Activated naive CD8-positive, alpha-beta T cell (primary cell): ENCODE measurements at regions not wholly inside any gene's neighbourhood (a gene's known extent, or its start where the extent isn't known, plus 50 kb on each side); places are given as distances from the start of the nearest gene placed in this dataset.

ENCODE experiments used
- H3K27ac Mint-ChIP-seq: one replicate; pipeline ENCODE4 v1.8.0; 2021; ENCODE audit warnings: mixed read lengths
- H3K27me3 Mint-ChIP-seq: one replicate; pipeline ENCODE4 v1.8.0; 2021; ENCODE audit warnings: mixed read lengths
- H3K36me3 Mint-ChIP-seq: one replicate; pipeline ENCODE4 v1.8.0; 2021; ENCODE audit warnings: mixed read lengths
- H3K4me1 Mint-ChIP-seq: one replicate; pipeline ENCODE4 v1.8.0; 2021; ENCODE audit warnings: low read depth, mixed read lengths
- H3K4me3 Mint-ChIP-seq: one replicate; pipeline ENCODE4 v1.8.0; 2021; ENCODE audit warnings: mild to moderate bottlenecking, mixed read lengths
- H3K9me3 Mint-ChIP-seq: one replicate; pipeline ENCODE4 v1.8.0; 2021; ENCODE audit warnings: low read depth, mixed read lengths

DNA sequence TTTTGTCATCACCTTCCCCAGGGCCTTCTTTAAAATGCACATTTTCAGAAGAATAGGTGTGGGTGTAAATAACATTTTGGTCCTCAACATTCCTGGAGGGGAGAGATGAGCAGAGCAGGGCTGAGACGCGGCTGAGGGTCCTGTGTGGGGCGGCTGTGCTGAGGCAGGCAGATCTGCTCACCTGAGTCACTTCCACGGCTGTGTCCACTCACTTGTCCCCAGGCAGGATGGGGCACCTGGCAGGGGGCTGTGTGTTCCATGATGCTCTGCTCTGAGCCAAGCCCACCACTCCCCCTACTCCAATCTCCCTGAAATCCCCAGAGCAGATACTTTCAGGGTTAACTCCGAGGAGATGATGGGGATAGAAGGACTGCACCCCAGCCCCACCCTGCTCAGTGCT is 93.8 kb downstream of the GLRX3 start:
- H3K27ac Mint-ChIP-seq = no peak overlapping the region
- no peaks in the 10 kb centered on the region for H3K27me3 Mint-ChIP-seq
- no peaks in the 10 kb centered on the region for H3K4me1 Mint-ChIP-seq
- peaks cover 18% of the 10 kb centered on the region for H3K36me3 Mint-ChIP-seq
- H3K9me3 Mint-ChIP-seq = peaks cover 9% of the 10 kb centered on the region
- H3K4me3 Mint-ChIP-seq = no peak overlapping the region

DNA sequence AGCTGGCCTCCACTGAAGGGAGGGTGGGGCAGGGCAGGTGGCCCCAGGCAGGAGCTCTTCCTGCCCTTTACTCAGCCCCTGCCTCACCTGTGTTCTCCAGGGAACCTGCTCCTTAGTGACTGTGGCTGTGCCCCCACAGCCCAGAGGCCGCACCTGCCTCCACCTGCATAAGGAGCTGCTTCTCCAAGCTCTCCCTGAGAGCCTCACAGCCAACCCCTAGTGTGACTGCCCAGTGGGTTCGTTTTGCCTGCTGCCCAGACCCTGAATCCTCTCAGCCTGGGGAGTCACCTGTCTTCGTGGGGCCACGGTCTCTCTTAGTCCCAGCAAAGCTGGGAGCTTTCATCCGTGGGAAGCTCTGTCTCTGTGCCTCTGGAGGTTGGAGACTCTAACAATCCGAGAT is 94.4 kb downstream of the GLRX3 start:
- H3K27me3 Mint-ChIP-seq = no peaks in the 10 kb centered on the region
- H3K4me3 Mint-ChIP-seq = no peak overlapping the region
- H3K27ac Mint-ChIP-seq = no peak overlapping the region
- H3K9me3 Mint-ChIP-seq = peaks cover 9% of the 10 kb centered on the region
- peaks cover 21% of the 10 kb centered on the region for H3K36me3 Mint-ChIP-seq
- no peaks in the 10 kb centered on the region for H3K4me1 Mint-ChIP-seq

DNA sequence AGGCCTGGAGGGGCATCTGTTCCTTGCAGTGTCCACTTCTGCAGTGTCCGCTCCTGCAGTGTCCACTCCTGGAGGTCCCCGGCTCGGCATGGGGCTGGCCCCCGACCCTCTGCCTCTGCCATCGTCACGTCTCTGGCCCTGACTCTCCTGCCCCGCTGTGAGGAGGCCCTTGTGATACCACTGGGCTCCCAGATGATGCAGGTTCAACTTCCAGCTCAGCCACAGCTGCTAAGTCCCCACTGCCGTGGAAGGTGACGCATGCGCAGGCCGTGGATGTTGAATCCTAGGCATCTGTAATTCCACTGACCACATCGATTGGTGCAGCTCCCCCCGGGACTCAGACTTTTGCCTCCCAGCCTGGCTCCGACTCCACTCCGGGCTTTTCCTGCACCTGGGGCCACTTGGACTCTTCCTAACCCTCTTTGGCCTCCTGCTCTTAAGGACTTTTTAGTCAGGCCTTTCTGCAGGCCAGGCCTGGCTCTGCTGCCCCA is 95.1 kb downstream of the GLRX3 start:
- Mint-ChIP-seq H3K4me1 (no peaks in the 10 kb centered on the region), H3K27ac (no peak overlapping the region), H3K27me3 (no peaks in the 10 kb centered on the region), H3K4me3 (no peak overlapping the region), H3K9me3 (peaks cover 9% of the 10 kb centered on the region), H3K36me3 (peaks cover 17% of the 10 kb centered on the region)

DNA sequence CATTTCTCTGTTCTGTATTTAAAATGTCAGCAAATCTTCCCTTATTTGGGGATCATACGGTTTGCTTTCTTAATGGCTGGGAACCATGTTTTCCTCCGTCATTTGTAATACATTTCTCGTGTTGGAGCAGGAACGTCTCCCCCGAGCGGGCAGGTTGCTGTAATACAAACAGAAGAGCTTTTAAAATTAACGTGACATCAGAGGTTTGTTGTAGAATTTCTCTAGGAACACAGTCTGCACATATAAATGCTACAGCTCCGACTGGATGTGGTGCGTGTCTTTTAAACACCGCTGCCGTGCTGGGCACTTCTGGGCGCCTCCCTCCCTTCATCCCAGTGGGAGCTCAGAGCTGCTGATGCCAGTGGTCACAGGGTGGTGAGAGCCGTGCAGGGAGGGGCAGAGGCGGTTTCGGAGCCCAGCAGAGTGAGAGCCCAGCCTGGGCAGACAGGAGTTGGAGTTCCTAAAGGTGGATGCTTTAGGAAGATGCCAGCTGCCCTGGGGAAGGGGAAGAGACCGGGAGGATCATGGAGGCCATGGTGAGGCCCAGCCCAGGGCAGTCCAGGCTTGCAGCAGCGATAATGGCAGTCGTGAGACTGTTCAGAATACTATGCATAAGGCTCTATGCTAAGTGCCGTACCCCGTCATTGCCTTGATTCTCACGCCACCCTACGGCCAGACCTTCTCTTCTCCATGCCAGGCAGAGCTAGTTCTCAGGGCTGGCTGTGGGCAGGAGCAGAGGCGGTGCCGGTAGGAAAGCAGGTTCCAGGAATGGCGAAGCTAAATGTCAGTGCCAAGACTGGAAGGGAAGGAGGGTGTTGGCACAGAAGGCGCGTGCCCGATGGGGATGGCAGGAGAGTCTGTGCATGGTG is 96.2 kb downstream of the GLRX3 start:
- no peaks in the 10 kb centered on the region for H3K4me1 Mint-ChIP-seq
- H3K9me3 Mint-ChIP-seq = peaks cover 5% of the 10 kb centered on the region
- no peak overlapping the region for H3K4me3 Mint-ChIP-seq
- H3K27me3 Mint-ChIP-seq = no peaks in the 10 kb centered on the region
- H3K27ac Mint-ChIP-seq = no peak overlapping the region
- peaks cover 12% of the 10 kb centered on the region for H3K36me3 Mint-ChIP-seq

DNA sequence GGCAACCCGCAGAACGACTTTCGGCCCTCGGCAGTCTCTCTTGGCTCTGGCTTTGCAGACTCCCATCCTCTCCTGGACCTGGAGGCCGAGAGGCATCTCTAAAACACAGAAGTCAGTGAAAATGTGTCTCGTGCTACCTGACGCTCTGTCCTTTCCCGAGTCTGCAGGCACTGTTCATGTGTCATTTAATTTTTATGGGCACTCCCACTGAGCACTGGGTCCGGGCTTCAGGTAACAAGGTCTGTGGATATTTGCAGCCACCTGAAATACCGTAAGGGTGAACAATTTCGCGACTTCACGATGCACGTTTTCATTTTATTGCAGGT is 96.8 kb downstream of the GLRX3 start:
- Mint-ChIP-seq H3K4me1 (no peaks in the 10 kb centered on the region), H3K36me3 (peaks cover 8% of the 10 kb centered on the region), H3K9me3 (peaks cover 4% of the 10 kb centered on the region), H3K27me3 (no peaks in the 10 kb centered on the region), H3K27ac (no peak overlapping the region), H3K4me3 (no peak overlapping the region)

DNA sequence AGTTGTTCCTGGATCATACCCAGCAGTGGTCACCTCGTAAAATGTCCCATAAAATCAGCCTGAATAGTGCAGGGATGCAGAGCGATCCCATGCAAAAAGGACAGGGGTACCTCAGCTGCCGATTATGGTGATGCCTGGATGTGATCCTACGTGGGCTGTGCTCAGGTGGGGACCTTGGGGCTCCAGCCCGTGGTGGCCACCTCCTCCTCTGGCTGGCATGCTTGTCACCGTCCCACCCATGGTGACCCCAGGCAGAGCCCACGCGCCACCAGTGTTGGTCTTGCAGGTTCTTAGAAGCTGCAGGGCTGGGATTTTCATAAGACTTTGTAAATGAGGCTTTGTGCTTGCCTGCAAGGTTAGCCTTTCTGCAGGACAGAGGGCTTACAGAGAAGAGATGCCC is 97.2 kb downstream of the GLRX3 start:
- Mint-ChIP-seq H3K9me3 (peaks cover 2% of the 10 kb centered on the region), H3K36me3 (peaks cover 4% of the 10 kb centered on the region), H3K27ac (no peak overlapping the region), H3K27me3 (no peaks in the 10 kb centered on the region), H3K4me1 (no peaks in the 10 kb centered on the region), H3K4me3 (no peak overlapping the region)

DNA sequence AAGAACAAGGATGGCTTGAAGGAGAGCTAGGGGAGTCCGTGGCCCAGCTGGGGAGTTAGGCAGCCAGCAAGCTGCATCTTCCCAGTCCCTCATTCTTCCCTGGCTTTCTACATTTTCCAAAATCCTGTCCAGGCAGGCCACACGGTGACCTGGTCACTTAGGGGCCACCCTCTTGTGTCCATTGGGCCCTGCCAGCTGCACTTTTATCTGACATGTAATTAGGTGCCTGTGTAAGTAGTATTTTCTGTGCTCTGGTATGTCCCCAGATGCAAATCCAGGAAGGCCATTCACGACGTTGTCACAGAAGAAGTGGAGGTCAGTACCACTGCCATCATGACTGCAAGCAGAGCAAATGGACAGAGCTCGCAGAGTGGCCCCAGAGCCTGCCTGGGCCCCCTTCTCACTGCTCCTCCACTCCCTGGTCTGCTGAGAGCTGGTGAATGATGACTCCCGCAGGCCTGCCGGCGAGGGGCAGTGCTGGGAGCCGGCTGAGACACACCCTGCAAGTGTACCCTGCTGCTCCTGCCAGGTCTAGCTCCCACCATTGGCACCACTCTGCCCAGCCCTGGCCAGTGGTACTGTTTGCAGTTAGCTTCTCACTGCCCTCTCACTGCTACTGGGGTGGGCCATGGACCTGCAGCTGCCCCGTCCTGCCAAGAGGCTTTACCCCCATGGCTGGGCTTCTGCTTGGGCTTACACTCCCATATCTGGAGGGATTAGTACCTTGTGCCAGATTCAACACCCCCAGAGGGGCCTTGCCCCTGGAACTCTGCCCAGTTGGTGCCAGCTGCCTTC is 98.2 kb downstream of the GLRX3 start:
- peaks cover 3% of the 10 kb centered on the region for H3K36me3 Mint-ChIP-seq
- H3K9me3 Mint-ChIP-seq = no peaks in the 10 kb centered on the region
- H3K27me3 Mint-ChIP-seq = no peaks in the 10 kb centered on the region
- H3K27ac Mint-ChIP-seq = no peak overlapping the region
- no peak overlapping the region for H3K4me3 Mint-ChIP-seq
- H3K4me1 Mint-ChIP-seq = no peaks in the 10 kb centered on the region

DNA sequence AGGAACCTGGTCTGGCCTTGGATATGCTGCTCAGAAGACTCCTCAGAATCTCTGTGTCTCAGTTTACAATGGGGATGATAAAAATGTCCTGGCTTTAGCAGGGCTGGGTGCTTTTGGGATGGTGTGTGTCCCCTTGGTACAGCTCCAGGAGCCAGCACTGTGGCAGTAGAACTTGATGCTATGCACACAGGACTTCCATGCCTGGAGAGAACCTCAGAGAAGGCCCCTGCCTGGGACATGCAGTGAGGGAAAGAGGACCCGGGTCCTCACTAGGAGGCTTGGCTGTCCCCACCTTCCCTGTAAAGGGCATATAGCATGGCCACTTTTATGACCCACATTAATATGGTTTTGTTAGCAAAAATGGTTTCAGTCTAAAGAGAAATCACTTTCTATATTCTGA is 100.5 kb downstream of the GLRX3 start:
- peaks cover 3% of the 10 kb centered on the region for H3K9me3 Mint-ChIP-seq
- H3K36me3 Mint-ChIP-seq = peaks cover 6% of the 10 kb centered on the region
- no peak overlapping the region for H3K4me3 Mint-ChIP-seq
- H3K27ac Mint-ChIP-seq = no peak overlapping the region
- H3K4me1 Mint-ChIP-seq = no peaks in the 10 kb centered on the region
- peaks cover 5% of the 10 kb centered on the region for H3K27me3 Mint-ChIP-seq

DNA sequence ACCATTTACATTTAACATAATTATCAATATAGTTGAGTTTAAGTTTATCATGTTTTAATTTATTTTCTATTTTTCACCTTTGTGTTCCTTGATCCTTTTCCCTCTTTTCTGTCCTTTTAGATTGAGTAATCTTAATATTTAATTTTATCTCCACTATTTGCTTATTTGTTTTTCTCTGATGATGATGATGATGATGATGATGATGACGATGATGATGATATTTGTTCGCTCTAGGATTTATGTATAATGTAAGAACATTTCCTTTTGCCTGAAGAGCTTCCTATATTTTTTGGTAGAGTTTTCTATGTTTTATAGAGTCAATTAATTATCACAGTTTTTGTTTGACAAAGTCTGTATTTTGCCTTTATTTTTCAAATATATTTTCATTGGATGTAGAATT is 104.2 kb downstream of the GLRX3 start:
- H3K27ac Mint-ChIP-seq = no peak overlapping the region

DNA sequence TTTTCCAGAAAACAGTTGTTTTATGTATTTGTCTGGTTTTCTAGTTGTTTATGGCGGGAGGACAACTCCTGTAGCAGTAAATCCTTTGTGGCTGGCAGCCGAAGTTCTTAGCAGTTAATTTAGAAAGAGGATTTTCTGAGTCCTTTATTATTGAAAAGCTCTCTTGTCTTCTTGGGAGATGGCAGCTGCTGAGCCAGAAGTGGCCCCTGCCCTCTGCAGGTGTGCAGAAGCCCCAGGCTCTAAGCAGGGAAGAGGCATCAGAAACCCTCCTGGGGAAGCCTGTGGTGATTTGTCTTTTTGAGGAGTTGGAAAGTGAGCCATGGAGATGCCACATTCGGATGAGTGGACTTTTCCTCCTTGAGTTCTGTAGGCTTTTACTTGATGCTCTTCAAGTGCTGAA is 106.3 kb downstream of the GLRX3 start:
- Mint-ChIP-seq H3K4me3 (peak overlapping the region; percentile 46), H3K9me3 (peaks cover 4% of the 10 kb centered on the region), H3K36me3 (peaks cover 10% of the 10 kb centered on the region), H3K4me1 (peaks cover 22% of the 10 kb centered on the region), H3K27me3 (peaks cover 16% of the 10 kb centered on the region), H3K27ac (no peak overlapping the region)

More for the DNA sequence above, 104.2 kb downstream of the GLRX3 start:
- Mint-ChIP-seq H3K27me3 (peaks cover 10% of the 10 kb centered on the region), H3K9me3 (peaks cover 4% of the 10 kb centered on the region), H3K4me3 (no peak overlapping the region), H3K36me3 (peaks cover 3% of the 10 kb centered on the region), H3K4me1 (peaks cover 22% of the 10 kb centered on the region)

DNA sequence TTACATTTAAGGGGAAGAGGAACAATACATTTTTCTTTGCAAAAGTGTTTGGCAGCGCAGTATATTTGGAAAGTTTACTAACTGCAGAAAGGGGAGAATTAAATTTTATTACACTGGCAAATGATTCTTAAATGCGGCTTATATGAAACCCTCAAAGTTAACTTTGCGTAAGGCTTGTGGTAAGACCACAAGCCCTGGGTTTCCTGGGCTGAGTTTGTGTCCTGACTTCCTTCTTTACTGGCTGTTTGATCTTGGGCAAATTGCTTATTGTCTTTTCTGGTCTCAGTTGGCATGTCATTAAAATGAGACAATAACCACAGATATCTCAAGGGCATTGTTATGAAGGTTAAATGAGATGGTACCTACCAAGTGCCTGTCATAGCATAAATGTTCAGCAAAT is 106.8 kb downstream of the GLRX3 start:
- Mint-ChIP-seq H3K4me3 (peak overlapping the region; percentile 46), H3K27me3 (peaks cover 16% of the 10 kb centered on the region), H3K27ac (no peak overlapping the region), H3K36me3 (peaks cover 10% of the 10 kb centered on the region), H3K4me1 (peaks cover 22% of the 10 kb centered on the region), H3K9me3 (peaks cover 4% of the 10 kb centered on the region)

DNA sequence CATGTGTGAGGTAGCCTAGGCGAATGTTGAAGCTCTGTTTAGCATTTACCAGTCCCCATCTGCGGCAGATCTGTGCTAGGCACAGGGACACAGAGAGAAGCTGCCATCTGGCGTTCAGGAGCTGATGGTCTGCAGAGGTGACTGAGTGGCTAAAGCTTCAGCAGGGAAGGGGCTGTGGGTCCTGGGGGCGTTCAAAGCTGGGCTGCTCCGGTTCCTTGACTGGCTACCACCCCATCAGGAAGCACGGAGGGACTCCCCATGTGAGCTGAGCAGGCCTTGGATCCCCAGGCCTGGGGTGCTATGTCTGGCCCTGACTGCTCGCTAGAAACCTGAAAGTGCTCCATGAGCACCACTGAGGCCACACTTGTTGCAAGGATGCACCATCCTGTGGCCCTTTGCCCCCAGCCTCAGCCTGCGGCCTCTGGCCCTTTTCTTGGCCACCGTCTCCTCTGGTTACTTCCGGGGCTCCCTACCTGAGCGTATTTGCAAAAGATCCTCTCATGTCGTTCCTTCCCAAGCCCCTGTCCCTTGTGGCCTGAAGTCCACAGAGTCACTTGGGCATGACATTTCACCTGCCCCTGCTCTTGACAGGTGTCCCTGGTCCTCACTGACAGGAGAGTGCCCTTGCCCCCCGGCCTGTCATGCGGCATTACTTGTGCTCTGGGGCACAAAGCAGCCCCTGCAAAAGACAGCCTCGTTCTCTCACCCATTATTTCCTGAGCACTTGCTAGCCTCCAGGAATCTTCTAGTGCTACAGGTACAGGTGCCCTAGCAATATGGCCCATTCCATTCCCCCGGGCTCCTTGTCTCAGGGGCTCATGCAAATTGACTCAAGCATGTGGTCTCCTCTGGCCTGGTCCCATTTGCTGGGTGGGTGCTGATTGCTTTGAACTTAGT is 108.1 kb downstream of the GLRX3 start:
- Mint-ChIP-seq H3K9me3 (peaks cover 4% of the 10 kb centered on the region), H3K4me1 (peaks cover 22% of the 10 kb centered on the region), H3K27ac (no peak overlapping the region), H3K36me3 (peaks cover 10% of the 10 kb centered on the region), H3K27me3 (peaks cover 16% of the 10 kb centered on the region), H3K4me3 (no peak overlapping the region)

DNA sequence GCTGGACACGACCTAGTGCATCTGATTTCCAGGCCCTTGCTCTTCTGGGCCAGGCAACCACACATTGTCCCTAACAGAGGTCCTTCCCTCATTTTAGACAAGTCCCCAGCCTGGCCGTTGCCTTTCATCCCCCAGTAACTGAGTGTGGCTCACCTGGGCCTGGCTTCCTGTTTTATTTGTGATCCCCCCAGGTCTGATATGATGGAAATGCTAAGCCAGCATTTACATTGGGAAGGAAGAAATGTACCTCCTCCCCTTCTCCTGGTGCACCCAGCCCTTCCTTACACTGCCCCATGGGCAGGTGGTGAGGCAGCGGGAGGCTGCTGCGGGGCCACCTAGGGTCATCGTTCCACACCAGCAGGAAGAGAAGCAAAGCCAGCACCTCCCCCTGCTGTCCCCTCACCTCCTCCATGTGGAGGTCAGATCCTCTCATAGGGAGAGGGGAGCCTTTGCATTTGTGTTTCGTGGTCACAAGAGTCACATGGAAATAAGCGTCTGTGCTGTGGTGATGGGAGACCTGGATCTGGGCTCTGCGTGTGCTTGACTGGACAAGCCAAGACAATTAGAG is 108.8 kb downstream of the GLRX3 start:
- no peak overlapping the region for H3K27ac Mint-ChIP-seq
- peaks cover 10% of the 10 kb centered on the region for H3K36me3 Mint-ChIP-seq
- H3K27me3 Mint-ChIP-seq = peaks cover 16% of the 10 kb centered on the region
- peaks cover 4% of the 10 kb centered on the region for H3K9me3 Mint-ChIP-seq
- no peak overlapping the region for H3K4me3 Mint-ChIP-seq
- peaks cover 22% of the 10 kb centered on the region for H3K4me1 Mint-ChIP-seq

DNA sequence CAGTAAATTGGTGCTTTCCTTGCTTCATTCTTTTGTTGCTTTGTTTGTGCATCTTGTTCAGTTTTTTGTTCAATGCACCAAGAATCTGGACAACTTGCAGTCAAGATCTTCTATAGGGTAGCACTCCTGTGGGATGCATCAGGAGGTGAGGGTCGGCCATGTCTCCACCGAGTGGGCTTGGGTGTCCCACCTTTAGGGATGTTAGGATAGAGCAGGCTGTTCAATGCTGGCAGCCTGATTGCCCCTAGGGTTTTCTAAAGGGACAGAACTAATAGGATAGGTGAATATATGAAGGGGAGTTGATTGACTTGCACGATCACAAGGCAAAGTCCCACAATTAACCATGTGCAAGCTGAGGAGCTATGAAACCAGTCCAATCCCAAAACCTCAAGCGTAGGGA is 109.9 kb downstream of the GLRX3 start:
- Mint-ChIP-seq H3K36me3 (peaks cover 7% of the 10 kb centered on the region), H3K4me1 (peaks cover 22% of the 10 kb centered on the region), H3K9me3 (peaks cover 4% of the 10 kb centered on the region), H3K4me3 (no peak overlapping the region), H3K27me3 (peaks cover 14% of the 10 kb centered on the region), H3K27ac (no peak overlapping the region)
